PFSK-1 (cell line): ENCODE measurements at regions not wholly inside any gene's neighbourhood (a gene's known extent, or its start where the extent isn't known, plus 50 kb on each side); places are given as distances from the start of the nearest gene placed in this dataset.

Source experiments
- FOXP2 ChIP-seq: optimal IDR thresholded peaks from 2 replicates; pipeline ENCODE3; 2011; ENCODE audit warnings: borderline replicate concordance, control low read depth, inconsistent platforms; ENCODE audit not compliant: insufficient read depth; ENCODE audit errors: extremely low read length, extremely low read depth
- POLR2AphosphoS5 ChIP-seq: IDR thresholded peaks from 2 replicates; pipeline ENCODE4 v1.6.1; 2012; ENCODE audit warnings: low read depth, mild to moderate bottlenecking, control low read depth, low read length, moderate library complexity
- REST ChIP-seq, 2 experiments: IDR thresholded peaks; 2 replicates each; pipeline versions ENCODE4 v1.6.1 to v1.8.0; 2011 to 2012; ENCODE audit warnings: low read depth in 2 of 2, low read length in 2 of 2, control low read depth in 1 of 2, inconsistent platforms in 1 of 2, mild to moderate bottlenecking in 1 of 2, moderate library complexity in 1 of 2; ENCODE audit not compliant: insufficient read depth in 1 of 2
- SIN3A ChIP-seq: IDR thresholded peaks from 2 replicates; pipeline ENCODE4 v1.6.1; 2012; ENCODE audit warnings: mild to moderate bottlenecking, low read length, moderate library complexity, borderline replicate concordance; ENCODE audit not compliant: insufficient read depth
- TAF1 ChIP-seq: IDR thresholded peaks from 2 replicates; pipeline ENCODE4 v1.6.1; 2012; ENCODE audit warnings: low read length, control low read depth, borderline replicate concordance; ENCODE audit not compliant: insufficient read depth

- TF ChIP-seq SIN3A: no peak
- no peak for TF ChIP-seq REST (IDR thresholded peaks at IDR 0.05; ENCODE audit: insufficient read depth in 1 of 2, low read depth in 2 of 2, low read length in 2 of 2)
- TF ChIP-seq TAF1: no peak
- no peak for TF ChIP-seq POLR2AphosphoS5
These were observed 201.3 kb upstream of the NTM start for GRCh38 chr11:131168839-131169713.

DNA sequence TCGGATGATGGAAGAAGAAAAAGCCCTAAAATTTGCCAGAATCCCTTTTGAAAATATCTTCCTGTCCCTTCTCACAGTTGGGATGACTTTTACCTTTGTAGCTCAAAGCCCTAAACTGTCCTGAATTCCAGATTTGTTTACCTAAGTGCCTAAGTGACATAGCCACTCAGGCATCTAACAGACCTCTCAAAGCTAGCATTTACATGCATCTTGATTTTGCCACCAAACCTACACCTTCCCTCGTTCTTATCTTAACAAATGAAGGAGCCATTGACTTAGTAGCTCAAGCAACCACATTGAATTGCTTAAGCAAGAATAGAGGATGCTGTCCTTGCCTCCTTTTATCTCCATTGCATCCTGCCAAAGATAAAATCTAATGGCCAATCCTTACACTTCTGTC, 198.4 kb upstream of the NTM start:
- TF ChIP-seq TAF1 (no peak), SIN3A (no peak), POLR2AphosphoS5 (no peak), FOXP2 (no peak), REST (IDR thresholded peaks at IDR 0.05; ENCODE audit: insufficient read depth in 1 of 2, low read depth in 2 of 2, low read length in 2 of 2) (no peak)

DNA sequence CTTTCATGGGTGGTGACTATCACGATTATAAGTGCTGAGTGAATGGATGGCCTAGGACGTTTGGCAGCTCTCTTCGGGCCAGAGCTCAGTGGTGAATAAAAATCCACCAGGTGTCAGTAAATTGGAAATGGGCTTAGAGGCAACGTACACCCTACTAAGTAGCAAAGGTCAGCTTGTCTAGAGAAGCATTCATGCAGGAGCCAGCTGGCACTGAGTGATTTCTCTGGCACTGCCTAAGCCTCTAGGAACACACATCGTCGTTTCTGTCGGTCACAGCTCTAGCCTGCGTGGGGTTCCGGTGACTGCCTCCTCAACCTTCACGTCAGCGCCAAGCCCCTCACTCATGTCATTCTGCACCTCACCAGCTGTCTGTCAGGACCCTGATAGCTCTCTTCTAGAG, 192.4 kb upstream of the NTM start:
- TF ChIP-seq POLR2AphosphoS5: no peak
- no peak for TF ChIP-seq TAF1
- TF ChIP-seq REST (IDR thresholded peaks at IDR 0.05; ENCODE audit: insufficient read depth in 1 of 2, low read depth in 2 of 2, low read length in 2 of 2): no peak
- no peak for TF ChIP-seq SIN3A
- TF ChIP-seq FOXP2: no peak

- TF ChIP-seq POLR2AphosphoS5 (no peak), REST (IDR thresholded peaks at IDR 0.05; ENCODE audit: insufficient read depth in 1 of 2, low read depth in 2 of 2, low read length in 2 of 2) (no peak), SIN3A (no peak), TAF1 (no peak), FOXP2 (no peak)
These were observed 191.8 kb upstream of the NTM start for GRCh38 chr11:131178596-131178995.
